B cell (primary cell): ENCODE measurements at regions not wholly inside any gene's neighbourhood (a gene's known extent, or its start where the extent isn't known, plus 50 kb on each side); places are given as distances from the start of the nearest gene placed in this dataset.

Experiments
- CTCF ChIP-seq: fragments of 200-600 bp; IDR thresholded peaks from one replicate; pipeline ENCODE4 v1.8.0; 2022; ENCODE audit warnings: antibody characterized with exemption, mild to moderate bottlenecking
- EZH2 ChIP-seq: IDR thresholded peaks from 2 replicates; pipeline ENCODE4 v1.6.1; 2012; ENCODE audit warnings: borderline replicate concordance, low read depth, mild to moderate bottlenecking, moderate library complexity, low read length; ENCODE audit not compliant: insufficient read depth, poor library complexity, severe bottlenecking

DNA sequence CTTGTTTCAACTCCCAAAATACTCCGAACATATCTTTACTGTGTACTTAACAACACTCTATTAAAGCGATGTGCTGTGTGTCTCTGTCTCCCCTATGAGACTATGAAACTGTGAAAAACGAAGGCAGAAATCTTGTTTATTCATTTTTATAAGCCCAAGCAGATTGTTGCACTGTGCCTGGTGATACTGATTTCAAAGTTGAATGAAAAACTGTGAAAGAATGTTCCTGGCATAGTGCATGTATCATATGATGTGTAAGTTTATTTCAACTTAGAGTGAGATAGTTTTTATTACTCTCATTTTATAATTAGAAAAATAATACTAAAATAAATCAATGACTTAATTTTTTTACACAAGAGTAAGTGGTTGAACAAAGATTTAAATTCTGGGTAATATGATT, 471.9 kb upstream of the PCDH15 start:
- TF ChIP-seq CTCF (no peak), EZH2 (no peak)
